WTC11 (cell line): ENCODE measurements at regions not wholly inside any gene's neighbourhood (a gene's known extent, or its start where the extent isn't known, plus 50 kb on each side); places are given as distances from the start of the nearest gene placed in this dataset.
A peak's percentile ranks its signal among the peaks of the same experiment; 100 is the strongest.

Experiments
- ATAC-seq: fragments of 200-7000 bp; cut with Tn5 transposase; 2 replicates; pipeline ENCODE4 v1.10.0; 2021; ENCODE audit warnings: mild to moderate bottlenecking, moderate library complexity
- CTCF ChIA-PET: fragments of 300-600 bp; sonication (Branson Sonifier 250); formaldehyde crosslinking; loops from one replicate; lab custom pipeline; 2021; ENCODE audit warnings: antibody characterized with exemption; lab: Charles Lee
- POLR2A ChIA-PET: fragments of 350-600 bp; sonication (Branson Sonifier 250); formaldehyde crosslinking; loops from one replicate; lab custom pipeline; 2021; ENCODE audit warnings: antibody characterized with exemption; lab: Charles Lee
- DNase-seq: peaks from one replicate; pipeline ENCODE4 v3.0.0; 2021; ENCODE audit warnings: low spot score
- H3K27ac Mint-ChIP-seq: 2 replicates; pipeline ENCODE4 v1.8.0; 2021; ENCODE audit warnings: mixed read lengths
- H3K27me3 Mint-ChIP-seq: 2 replicates; pipeline ENCODE4 v1.8.0; 2021; ENCODE audit warnings: low read depth, mild to moderate bottlenecking, moderate library complexity, mixed read lengths
- H3K36me3 Mint-ChIP-seq: 2 replicates; pipeline ENCODE4 v1.8.0; 2021; ENCODE audit warnings: mixed read lengths
- H3K4me1 Mint-ChIP-seq: 2 replicates; pipeline ENCODE4 v1.8.0; 2022; ENCODE audit warnings: mixed read lengths
- H3K4me3 Mint-ChIP-seq: 2 replicates; pipeline ENCODE4 v1.8.0; 2021; ENCODE audit warnings: mild to moderate bottlenecking, moderate library complexity, mixed read lengths
- H3K9me3 Mint-ChIP-seq: 2 replicates; pipeline ENCODE4 v1.8.0; 2021; ENCODE audit warnings: mixed read lengths
- CREB1 ChIP-seq: sonication (generic); formaldehyde crosslinking; IDR thresholded peaks from 2 replicates; pipeline ENCODE4 v1.8.0; 2023; ENCODE audit warnings: mild to moderate bottlenecking, missing genetic modification reagents
- NFE2L1 ChIP-seq: sonication (generic); formaldehyde crosslinking; IDR thresholded peaks from 2 replicates; pipeline ENCODE4 v1.8.1; 2023; ENCODE audit warnings: missing genetic modification reagents
- RORB ChIP-seq: fragments of 250-450 bp; sonication (Bioruptor Pico); IDR thresholded peaks from 2 replicates; pipeline ENCODE4 v1.9.0; 2021; ENCODE audit warnings: mild to moderate bottlenecking
- TCF7 ChIP-seq: sonication (generic); formaldehyde crosslinking; IDR thresholded peaks from 2 replicates; pipeline ENCODE4 v1.8.0; 2022; ENCODE audit warnings: mild to moderate bottlenecking, low read depth, missing genetic modification reagents, moderate library complexity
- TEAD1 ChIP-seq: sonication (generic); formaldehyde crosslinking; IDR thresholded peaks from 2 replicates; pipeline ENCODE4 v1.8.0; 2022; ENCODE audit warnings: mild to moderate bottlenecking, missing genetic modification reagents
- TP53 ChIP-seq: sonication (generic); formaldehyde crosslinking; IDR thresholded peaks from 2 replicates; pipeline ENCODE4 v1.8.1; 2023; ENCODE audit warnings: mild to moderate bottlenecking, missing genetic modification reagents
- ZNF263 ChIP-seq: sonication (generic); formaldehyde crosslinking; IDR thresholded peaks from 2 replicates; pipeline ENCODE4 v1.8.1; 2022; ENCODE audit warnings: low read depth, mild to moderate bottlenecking, moderate library complexity, missing genetic modification reagents
- ZNF317 ChIP-seq: sonication (generic); formaldehyde crosslinking; IDR thresholded peaks from 2 replicates; pipeline ENCODE4 v1.8.1; 2023; ENCODE audit warnings: low read depth, mild to moderate bottlenecking, moderate library complexity, missing genetic modification reagents, borderline replicate concordance
- ZNF423 ChIP-seq: fragments of 250-450 bp; sonication (Bioruptor Pico); IDR thresholded peaks from 2 replicates; pipeline ENCODE4 v2.1.2; 2022; ENCODE audit warnings: mild to moderate bottlenecking, moderate library complexity
- TF ChIP-seq, protein P1 (sequence below): sonication (generic); formaldehyde crosslinking; conservative IDR thresholded peaks from 2 replicates; pipeline ENCODE4 v1.8.1; 2022; ENCODE audit warnings: mild to moderate bottlenecking, missing genetic modification reagents
- TF ChIP-seq, protein P2 (sequence below): sonication (generic); formaldehyde crosslinking; IDR thresholded peaks from 2 replicates; pipeline ENCODE4 v1.8.0; 2022; ENCODE audit warnings: mild to moderate bottlenecking, missing genetic modification reagents
- TF ChIP-seq, protein P3 (sequence below): sonication (generic); formaldehyde crosslinking; IDR thresholded peaks from 2 replicates; pipeline ENCODE4 v1.8.0; 2022; ENCODE audit warnings: mild to moderate bottlenecking, missing genetic modification reagents
- TF ChIP-seq, protein P4 (sequence below): fragments of 250-450 bp; sonication (Bioruptor Pico); IDR thresholded peaks from 2 replicates; pipeline ENCODE4 v1.9.0; 2021; ENCODE audit warnings: moderate library complexity, mild to moderate bottlenecking, inconsistent platforms, borderline replicate concordance
- TF ChIP-seq, protein P5 (sequence below): sonication (generic); formaldehyde crosslinking; IDR thresholded peaks from 2 replicates; pipeline ENCODE4 v1.8.0; 2022; ENCODE audit warnings: missing genetic modification reagents

DNA sequence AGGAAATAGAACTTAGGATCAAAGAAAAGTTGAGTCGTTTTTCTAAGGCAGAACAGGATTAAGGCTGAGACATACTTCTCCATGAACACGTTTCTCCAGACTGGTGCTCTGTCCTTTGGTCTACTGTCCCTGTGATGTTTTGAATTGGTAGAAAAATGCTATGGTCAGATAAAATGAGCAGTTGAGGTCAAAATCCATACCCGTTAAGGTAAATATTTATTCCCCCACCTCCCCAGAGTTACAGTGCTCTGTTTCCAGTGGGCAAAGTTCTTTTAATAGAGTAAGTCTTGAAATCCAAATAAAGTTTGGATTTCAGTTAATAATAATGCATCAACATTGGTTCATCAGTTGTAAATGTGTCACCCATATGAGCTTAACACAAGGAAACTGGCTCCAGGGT lies 74.5 kb downstream of the PTHLH start:
- peaks cover 2% of the 10 kb centered on the region; the same call in 1 of the 2 replicates for H3K4me1 Mint-ChIP-seq
- DNase-seq (no peak), ATAC-seq (no peak)
- no peak overlapping the region for H3K27ac Mint-ChIP-seq
- TF ChIP-seq CREB1 (CRISPR knock-in tag) (no peak), TEAD1 (CRISPR knock-in tag) (no peak), NFE2L1 (CRISPR knock-in tag) (no peak), RORB (CRISPR knock-in tag) (no peak), ZNF317 (CRISPR knock-in tag) (no peak), ZNF263 (CRISPR knock-in tag) (no peak), TCF7 (no peak)
- TF ChIP-seq, protein P1, sequence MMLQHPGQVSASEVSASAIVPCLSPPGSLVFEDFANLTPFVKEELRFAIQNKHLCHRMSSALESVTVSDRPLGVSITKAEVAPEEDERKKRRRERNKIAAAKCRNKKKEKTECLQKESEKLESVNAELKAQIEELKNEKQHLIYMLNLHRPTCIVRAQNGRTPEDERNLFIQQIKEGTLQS = no peak
- TF ChIP-seq, protein P2, sequence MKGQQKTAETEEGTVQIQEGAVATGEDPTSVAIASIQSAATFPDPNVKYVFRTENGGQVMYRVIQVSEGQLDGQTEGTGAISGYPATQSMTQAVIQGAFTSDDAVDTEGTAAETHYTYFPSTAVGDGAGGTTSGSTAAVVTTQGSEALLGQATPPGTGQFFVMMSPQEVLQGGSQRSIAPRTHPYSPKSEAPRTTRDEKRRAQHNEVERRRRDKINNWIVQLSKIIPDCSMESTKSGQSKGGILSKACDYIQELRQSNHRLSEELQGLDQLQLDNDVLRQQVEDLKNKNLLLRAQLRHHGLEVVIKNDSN (CRISPR knock-in tag) = no peak
- TF ChIP-seq, protein P3, sequence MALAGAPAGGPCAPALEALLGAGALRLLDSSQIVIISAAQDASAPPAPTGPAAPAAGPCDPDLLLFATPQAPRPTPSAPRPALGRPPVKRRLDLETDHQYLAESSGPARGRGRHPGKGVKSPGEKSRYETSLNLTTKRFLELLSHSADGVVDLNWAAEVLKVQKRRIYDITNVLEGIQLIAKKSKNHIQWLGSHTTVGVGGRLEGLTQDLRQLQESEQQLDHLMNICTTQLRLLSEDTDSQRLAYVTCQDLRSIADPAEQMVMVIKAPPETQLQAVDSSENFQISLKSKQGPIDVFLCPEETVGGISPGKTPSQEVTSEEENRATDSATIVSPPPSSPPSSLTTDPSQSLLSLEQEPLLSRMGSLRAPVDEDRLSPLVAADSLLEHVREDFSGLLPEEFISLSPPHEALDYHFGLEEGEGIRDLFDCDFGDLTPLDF = no peak
- ChIA-PET CTCF (no interaction called here), POLR2A (no interaction called here)
- H3K27me3 Mint-ChIP-seq = no peaks in the 10 kb centered on the region
- H3K36me3 Mint-ChIP-seq = no peaks in the 10 kb centered on the region
- H3K9me3 Mint-ChIP-seq = no peaks in the 10 kb centered on the region
- H3K4me3 Mint-ChIP-seq = no peak overlapping the region

DNA sequence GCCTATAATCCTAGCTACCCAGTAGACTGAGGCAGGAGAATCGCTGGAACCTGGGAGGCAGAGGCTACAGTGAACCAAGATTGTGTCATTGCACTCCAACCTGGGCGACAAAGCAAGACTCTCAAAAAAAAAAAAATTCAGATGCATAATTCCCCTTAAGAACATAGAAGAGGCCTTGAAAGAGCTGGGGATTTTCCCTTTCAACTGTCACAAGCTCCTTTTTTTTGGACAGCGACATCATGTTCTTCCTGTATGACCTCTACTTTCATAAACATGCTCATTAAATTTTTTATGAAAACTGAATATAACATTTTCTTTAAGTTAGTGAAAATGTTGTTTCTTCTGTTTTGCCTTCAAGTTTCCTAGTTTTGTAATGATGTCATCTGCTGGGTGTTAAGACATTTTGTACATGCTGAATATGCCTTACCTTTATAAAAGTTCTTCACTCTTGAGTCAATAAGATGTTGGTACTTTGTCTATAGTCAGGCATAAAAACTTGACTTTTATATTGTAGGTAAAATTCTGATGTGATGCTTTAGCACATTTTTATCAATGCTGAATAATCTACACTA lies 76.0 kb downstream of the PTHLH start:
- no peaks in the 10 kb centered on the region for H3K27me3 Mint-ChIP-seq
- H3K4me3 Mint-ChIP-seq = no peak overlapping the region
- ATAC-seq = no peak
- no peaks in the 10 kb centered on the region for H3K36me3 Mint-ChIP-seq
- DNase-seq = no peak
- H3K27ac Mint-ChIP-seq = no peak overlapping the region
- TF ChIP-seq, protein P4, sequence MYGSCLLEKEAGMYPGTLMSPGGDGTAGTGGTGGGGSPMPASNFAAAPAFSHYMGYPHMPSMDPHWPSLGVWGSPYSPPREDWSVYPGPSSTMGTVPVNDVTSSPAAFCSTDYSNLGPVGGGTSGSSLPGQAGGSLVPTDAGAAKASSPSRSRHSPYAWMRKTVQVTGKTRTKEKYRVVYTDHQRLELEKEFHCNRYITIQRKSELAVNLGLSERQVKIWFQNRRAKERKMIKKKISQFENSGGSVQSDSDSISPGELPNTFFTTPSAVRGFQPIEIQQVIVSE (CRISPR knock-in tag) = no peak
- POLR2A ChIA-PET = no interaction called here
- H3K4me1 Mint-ChIP-seq = no peaks in the 10 kb centered on the region
- no peaks in the 10 kb centered on the region for H3K9me3 Mint-ChIP-seq
- CTCF ChIA-PET = no interaction called here

DNA sequence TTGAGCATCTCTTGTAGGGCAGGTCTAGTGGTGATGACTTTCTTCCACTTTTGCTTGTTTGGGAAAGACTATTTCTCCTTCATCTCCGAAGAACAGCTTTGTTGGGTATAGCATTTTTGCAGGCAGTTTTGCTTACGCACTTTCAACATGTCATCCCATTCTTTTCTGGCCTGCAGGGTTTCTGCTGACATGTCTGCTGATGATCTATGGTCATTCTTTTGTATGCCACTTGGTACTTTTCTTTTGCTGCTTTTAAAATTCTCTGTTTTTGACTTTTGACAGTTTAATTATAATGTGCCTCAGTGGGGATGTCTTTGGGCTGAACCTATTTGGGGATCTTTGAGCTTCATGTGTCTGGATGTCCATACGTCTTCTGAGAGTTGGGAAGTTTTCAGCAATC lies 78.2 kb downstream of the PTHLH start:
- CTCF ChIA-PET = no interaction called here
- Mint-ChIP-seq H3K27me3 (no peaks in the 10 kb centered on the region), H3K9me3 (no peaks in the 10 kb centered on the region), H3K36me3 (no peaks in the 10 kb centered on the region), H3K4me3 (no peak overlapping the region), H3K4me1 (no peaks in the 10 kb centered on the region), H3K27ac (no peak overlapping the region)
- POLR2A ChIA-PET = no interaction called here
- TF ChIP-seq, protein P5, sequence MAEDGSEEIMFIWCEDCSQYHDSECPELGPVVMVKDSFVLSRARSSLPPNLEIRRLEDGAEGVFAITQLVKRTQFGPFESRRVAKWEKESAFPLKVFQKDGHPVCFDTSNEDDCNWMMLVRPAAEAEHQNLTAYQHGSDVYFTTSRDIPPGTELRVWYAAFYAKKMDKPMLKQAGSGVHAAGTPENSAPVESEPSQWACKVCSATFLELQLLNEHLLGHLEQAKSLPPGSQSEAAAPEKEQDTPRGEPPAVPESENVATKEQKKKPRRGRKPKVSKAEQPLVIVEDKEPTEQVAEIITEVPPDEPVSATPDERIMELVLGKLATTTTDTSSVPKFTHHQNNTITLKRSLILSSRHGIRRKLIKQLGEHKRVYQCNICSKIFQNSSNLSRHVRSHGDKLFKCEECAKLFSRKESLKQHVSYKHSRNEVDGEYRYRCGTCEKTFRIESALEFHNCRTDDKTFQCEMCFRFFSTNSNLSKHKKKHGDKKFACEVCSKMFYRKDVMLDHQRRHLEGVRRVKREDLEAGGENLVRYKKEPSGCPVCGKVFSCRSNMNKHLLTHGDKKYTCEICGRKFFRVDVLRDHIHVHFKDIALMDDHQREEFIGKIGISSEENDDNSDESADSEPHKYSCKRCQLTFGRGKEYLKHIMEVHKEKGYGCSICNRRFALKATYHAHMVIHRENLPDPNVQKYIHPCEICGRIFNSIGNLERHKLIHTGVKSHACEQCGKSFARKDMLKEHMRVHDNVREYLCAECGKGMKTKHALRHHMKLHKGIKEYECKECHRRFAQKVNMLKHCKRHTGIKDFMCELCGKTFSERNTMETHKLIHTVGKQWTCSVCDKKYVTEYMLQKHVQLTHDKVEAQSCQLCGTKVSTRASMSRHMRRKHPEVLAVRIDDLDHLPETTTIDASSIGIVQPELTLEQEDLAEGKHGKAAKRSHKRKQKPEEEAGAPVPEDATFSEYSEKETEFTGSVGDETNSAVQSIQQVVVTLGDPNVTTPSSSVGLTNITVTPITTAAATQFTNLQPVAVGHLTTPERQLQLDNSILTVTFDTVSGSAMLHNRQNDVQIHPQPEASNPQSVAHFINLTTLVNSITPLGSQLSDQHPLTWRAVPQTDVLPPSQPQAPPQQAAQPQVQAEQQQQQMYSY (CRISPR knock-in tag) = no peak
- TF ChIP-seq ZNF423 (CRISPR knock-in tag) (no peak), NFE2L1 (CRISPR knock-in tag) (no peak), ZNF317 (CRISPR knock-in tag) (peak; percentile 63; the same call in 1 of the 2 replicates), TEAD1 (CRISPR knock-in tag) (no peak), TP53 (no peak)
- DNase-seq (no peak), ATAC-seq (no peak)
